ENCODE measurements at regions not wholly inside any gene's neighbourhood (a gene's known extent, or its start where the extent isn't known, plus 50 kb on each side); places are given as distances from the start of the nearest gene placed in this dataset.
A peak's percentile ranks its signal among the peaks of the same experiment; 100 is the strongest.
"Not testable (repeated sequence)": the region's sequence is repeated elsewhere in the genome, so short reads cannot be mapped to it uniquely, and the experiment has no call there.

DNA sequence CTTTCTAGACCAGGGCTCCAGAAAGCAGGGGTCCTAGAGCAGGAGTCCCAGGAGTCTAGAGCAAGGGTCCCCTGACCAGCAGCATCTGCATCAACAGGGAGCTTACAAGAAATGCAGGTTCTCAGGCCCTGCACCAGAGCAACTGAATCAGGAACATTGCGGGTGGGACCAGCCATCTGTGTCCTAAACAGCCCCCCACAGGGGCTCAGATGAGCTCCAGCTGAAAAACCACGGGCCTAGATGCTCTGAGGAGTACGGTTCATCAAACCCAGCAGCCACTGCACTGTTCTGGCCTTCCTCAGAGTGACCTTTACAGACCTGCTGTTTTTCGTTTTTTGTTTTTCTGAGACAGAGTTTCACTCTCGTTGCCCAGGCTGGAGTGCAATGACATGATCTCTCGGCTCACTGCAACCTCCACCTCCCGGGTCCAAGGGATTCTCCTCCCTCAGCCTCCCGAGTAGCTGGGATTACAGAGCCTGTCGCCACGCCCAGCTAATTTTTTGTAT, 438.2 kb downstream of the SOX9 start:
- no peak for DNase-seq

DNA sequence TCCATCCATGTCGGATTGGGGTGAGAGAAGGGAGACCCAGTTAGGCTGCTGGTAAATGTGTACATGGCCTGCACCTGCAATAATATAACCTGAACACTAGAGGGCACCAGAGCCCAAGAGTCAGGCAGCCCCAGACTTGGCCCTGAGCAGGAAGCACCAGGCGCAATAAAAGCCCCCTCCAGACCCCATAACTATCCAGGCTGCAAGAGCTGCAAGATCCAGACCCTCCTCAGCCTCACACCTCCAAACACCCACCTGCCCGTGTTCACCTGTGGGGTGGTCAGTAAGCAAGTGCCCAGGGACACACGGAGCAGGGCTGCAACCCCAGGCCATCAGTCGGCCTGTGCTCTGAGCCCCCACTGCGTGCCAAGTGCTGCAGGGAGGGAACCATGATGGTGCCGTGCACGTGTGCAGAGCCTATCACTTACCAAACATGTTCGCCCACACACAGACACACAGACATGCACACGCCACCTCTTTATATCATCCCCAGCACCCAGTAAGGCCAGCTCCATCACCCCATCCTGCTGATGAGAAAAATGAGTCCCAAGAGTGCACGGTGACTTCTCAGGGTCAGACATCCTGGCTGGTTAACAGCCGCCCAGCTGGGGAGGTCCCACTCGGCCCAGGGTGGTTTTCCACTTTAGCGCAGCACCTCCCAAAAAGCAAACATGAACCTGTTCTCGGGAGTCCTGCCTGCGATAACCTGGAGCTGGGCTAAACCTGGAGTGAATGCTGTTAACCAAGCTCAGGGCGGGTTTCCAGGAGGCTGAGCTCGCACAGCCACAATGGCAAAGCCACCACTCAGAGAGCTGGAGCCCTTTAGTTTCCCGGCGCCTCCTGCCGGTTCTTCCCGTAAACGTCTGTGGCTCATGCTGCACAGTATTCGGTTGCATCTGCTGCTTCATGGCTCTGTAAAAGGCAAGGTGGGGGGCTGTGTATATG, 439.8 kb downstream of the SOX9 start:
- DNase-seq = peak; percentile 46

DNA sequence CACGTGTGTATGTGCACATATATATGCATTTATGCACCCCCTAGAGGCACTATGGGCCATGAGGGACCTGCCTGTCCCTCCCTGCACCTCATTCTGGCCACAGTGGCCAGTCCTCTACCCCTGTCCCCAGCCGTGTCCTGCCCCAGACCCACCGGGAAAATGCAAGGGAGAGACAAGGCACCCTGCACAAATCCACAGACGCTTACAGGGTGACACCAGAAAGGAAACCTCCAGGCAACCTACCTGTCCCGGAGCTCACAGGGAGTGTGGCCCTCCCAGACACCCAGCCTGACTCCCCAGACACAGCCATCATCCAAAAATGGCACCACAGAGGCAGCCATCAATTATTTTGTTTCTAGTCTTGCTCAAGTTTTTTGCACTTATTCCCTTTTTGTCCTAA, 440.4 kb downstream of the SOX9 start:
- no peak for DNase-seq

DNA sequence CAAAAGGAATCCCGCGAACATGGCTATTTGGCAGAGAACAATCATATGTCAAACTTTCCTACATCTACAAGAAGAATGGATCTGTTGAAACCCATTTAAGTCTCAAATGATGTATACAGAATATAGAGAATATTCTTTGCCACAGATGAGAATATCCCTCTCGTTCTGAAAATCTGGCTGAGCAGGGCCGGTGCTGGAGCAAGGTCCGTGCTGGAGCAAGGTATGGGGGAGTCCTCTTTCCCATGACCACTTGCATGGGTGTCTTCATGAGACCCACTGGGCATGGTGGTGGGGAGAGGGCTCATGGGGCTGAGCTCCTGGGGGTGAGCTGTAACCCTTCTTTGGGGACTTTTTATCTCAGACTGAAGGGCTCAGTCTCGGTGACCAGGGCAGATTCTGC, 440.9 kb downstream of the SOX9 start:
- DNase-seq = no peak

DNA sequence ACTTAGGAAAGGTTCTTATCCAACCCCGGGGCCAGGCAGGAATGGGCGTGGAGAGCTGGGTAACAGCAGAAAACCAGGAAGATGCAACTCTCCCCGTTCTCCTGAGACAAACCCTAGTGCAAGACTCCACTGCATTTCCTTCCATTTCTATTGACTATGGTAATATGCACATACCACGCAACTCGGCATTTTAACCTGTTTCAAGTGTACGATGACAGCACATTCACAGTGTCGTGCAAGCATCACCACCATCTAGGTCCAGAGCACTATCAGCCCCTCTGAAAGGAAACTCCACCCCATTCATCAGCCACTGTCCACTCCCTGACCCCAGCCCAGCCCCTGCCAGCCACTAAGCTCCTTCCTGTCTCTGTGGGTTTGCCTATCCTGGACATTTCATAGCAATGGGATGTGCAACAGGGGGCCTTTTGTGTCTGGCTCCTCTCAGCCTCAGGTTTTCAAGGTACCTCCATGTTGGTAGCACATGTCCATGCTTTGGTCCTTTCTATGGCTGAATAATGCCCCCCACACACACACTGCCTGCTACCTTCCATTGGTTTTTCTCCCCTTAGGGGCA, 441.9 kb downstream of the SOX9 start:
- no peak for DNase-seq

DNA sequence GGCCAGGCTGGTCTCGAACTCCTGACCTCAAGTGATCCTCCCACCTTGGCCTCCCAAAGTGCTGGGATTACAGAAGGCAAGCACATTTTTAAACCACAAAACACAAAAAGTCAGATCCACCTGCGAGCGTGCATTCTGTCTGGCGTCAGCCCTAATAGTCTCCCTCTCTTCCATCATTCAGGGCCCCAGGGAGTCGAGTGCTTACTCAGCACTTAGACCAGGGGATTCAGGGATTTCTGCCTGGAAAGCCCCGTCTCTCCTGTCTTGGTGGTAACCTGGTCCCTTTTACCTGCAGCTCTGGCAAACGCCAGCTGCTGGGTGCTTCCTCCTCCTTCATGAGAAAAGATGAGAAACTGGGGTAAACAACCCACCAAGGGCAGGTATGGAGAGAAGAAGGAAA, 443.1 kb downstream of the SOX9 start:
- DNase-seq = no peak

DNA sequence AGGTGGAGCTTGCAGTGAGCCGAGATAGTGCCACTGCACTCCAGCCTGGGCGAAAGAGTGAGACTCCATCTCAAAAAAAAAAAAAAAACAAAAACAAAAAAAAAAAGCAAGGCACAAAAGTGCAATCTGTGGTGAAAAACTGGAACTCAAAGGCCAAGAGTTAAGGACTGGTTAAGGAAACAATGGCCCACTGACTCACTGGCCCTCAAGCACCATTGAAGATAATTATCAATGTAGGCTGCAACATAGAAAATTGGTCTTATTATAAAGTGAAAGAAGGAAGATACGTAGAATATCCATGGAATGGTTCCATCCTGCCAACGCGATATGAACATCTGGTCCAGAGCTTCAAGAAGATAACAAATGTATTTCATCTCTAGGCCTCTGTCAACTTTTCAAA, 444.2 kb downstream of the SOX9 start:
- DNase-seq = no peak

DNA sequence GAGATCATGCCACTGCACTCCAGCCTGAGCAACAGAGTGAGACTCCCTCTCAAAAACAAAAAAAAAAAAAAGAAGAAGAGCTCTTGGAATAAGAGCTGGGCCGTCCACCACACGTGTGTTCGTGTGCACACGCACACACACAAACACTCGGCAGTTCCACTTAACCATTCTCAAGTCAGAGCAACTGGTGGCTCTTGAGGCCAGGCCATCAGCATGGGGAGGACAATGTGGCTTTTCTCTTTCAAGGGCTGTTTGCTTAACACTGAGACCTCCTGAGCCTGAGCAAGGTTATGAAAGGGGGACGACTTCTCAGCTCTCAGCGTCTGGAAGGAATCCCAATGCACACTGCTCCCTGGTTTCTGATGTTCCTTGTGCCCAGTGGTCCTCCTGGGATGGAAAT, 444.9 kb downstream of the SOX9 start:
- DNase-seq = no peak

DNA sequence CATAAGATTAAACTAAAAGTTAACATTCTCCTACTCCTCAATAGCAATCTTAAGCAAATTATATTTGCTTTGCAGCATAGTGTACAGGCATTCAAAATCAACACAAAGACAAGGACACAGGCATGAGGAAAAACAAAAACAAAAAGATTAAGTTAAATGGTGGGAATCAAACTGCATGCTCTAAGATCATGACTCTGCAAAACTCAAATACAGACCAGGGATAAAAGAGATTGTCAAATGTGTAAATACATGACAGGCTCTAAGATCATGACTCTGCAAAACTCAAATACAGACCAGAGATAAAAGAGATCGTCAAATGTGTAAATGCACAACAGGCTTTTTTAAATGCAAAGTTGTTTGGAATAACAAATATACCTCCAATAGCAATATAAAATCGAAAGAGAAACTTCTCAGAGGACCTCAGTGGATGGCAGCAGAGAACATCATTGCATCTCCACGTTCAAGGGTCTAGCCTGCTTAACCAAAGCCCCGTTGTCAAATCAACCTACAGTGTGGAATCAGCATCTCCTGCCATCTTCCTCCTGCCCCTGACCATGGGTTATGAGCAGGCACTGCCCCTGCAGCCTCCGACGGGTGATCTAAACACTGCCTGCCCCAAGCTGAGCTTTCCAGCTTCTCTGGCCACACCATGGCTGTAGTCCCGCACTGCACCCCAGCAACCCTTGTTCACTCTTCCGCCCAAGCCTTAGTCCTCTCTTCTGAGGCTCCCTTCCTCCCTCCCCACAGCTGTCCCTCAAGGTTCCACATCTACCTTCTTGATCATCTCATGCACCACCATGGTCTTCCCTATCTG, 446.1 kb downstream of the SOX9 start:
- no peak for DNase-seq

DNA sequence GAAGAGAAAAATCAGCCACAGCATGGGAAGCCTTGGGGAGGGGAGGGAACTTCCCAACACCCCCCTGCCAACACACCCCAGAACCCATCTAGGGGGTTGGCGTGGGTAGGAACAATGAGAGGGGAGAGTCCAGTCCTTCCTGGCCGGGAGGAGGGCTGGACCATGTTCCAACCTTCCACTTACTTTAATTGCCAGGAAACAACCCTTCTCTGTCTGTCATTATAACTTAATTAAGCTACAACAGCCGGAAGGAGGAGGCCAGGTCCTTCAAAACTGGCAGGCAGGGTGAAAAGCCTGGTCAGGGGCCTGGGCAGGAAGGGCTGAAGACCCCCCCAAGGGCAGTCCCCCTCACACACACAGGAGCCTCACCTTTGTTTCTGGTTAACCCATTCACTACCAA, 447.0 kb downstream of the SOX9 start:
- no peak for DNase-seq

DNA sequence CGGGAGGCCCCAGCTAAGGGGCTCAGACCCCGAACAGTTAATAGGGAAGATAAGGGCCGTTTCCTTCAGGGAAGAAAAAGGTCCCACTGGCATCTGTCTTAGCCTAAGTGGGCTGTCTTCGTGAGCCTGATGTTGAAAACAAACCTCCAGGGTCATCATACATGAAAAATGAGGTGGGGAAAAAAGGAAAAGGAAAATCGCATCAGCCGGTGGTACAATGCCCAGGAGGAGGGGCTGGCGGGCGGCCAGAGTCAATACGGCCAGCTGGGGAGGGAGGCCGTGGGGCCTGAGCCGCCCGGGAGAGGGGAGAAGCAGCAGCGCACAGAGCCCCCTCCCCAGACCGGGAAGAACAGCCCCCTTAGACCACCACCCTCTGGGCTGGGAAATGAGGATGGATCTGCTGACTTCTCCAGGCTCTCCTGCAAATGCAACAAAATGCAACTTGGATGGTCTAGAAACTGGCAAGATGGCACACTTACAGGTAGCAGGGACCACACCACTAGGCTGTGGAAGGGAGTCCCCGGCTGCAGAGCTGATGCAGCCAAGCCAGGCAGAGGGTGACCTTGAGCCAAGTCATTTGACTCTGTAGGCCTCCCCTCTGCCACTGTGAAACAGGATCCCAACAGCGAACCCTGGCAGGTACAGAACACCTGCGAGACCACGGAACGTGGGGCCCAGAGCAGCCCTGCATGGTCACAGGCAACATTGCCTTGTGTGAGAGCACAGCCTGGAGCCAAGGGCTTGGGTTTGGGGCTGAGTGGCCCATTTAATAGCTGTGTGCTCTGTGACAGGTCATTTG, 448.5 kb downstream of the SOX9 start:
- no peak for DNase-seq

DNA sequence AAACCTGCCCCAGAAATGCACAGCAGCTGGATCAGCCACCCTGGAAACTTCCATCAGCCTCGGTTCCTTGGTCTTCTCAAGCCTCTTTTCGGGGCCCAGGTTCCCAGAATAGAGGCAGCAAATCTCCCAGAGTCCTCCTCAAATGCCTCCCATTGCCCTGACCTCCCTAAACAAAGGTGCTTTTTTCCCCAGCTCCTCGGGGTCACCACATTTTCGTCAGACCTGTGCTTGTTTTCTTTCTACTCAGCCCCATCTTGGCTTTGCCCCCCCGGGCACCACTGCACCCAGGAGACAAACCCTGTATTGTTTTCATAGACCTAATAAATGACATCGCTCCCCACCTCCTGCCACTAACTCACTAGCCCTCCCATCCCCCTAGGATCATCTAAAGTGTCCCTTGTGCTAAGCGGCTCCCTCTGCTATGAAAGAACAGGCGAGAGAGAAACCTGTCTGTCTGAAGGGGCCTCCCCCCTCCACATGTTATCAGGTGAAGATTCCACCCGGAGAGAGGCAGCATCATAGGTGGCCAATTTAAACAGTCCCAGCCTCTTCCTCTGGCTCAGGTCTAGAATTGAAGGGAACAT, 451.1 kb downstream of the SOX9 start:
- no peak for DNase-seq

DNA sequence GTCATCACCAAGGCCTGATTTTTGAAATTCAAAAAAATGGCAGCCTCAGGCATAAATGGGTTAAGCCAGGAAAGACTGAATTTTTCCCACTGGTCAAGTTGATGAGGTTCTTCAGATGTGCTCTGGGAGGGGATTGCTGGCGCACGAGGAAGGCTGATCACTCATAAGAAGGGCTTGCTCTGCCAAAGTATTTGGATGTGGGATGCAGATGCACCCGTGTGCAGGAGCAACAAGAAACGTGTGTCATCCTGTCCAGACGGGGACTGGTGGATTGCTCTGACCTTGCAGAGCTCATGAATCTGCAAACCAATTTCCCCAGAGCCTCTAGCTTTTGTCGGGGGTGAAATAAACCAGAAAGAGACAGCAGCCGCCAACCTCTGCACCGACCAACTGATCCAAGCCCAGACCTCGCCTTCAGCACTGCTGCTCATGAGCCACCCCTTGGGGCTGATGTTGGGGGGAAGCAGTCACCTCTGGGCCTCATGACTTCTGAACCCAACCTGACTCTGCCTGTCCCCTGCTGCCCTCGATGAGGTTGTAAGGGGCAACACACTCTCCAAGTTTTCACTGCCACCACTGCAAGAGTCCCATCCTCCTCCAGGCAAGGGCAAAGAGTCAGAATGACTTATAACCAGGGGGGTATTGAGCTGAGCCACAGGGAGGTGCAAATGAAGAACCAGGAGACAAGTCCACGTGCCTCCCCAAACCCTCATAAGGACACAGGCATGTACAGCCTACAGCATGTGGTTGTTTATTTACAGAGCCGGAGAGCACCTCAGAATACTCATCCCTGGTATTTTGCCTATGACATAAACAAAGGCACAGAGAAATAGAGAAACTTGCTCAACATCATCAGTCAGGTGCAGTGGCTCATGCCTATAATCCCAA, 452.0 kb downstream of the SOX9 start:
- no peak for DNase-seq

DNA sequence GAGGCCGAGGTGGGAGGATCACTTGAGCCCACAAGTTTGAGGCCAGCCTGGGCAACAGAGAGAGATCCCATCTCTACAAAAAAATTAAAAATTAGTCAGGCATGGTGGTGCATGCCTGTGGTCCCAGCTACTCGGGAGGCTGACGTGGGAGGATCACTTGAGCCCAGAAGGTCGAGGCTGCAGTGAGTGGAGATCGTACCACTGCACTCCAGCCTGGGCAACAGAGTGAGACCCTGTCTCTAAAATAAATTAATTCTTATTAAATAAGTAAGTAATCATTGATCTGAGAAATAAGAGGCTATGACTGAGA, 452.6 kb downstream of the SOX9 start:
- not testable (repeated sequence) for DNase-seq

DNA sequence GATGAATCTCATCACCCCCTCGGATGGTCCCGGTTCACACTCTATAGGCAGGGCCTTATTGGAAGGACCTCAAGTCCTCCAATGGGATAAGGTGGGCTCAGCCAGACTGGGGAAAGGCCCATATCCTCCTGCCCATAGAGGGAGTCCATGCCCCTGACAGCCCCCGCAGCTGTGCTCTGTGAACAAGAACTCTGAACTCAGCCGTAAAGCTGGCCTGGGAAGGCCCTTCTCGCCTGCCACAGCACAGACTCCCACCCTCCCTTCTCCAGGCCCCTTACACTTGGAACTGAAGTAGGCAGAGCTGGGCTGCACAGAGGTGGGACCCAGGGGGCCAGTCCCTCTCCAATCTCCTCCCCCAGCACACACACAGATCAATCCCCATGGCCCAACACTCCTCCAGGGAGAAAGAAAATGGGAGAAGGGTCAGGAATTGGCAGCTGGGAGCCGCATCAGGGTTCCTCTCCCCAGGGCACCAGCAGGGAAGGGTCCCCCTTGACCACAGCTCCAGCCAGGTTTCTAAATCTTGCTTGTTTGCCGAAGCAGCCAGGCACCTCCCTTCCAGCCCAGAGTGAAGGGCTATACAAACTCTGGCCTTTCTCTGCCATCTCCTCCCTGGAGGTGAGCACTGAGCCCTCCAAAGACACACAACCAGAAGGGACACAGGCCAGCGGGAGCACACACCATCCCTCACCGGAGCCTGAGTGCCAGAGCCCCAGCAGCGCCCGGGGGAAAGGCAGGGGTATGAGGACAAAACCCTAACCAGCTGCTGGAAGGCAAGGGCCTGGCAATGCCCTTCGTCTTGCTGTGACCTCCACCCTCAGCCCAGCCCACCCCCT, 454.1 kb downstream of the SOX9 start:
- DNase-seq = no peak

DNA sequence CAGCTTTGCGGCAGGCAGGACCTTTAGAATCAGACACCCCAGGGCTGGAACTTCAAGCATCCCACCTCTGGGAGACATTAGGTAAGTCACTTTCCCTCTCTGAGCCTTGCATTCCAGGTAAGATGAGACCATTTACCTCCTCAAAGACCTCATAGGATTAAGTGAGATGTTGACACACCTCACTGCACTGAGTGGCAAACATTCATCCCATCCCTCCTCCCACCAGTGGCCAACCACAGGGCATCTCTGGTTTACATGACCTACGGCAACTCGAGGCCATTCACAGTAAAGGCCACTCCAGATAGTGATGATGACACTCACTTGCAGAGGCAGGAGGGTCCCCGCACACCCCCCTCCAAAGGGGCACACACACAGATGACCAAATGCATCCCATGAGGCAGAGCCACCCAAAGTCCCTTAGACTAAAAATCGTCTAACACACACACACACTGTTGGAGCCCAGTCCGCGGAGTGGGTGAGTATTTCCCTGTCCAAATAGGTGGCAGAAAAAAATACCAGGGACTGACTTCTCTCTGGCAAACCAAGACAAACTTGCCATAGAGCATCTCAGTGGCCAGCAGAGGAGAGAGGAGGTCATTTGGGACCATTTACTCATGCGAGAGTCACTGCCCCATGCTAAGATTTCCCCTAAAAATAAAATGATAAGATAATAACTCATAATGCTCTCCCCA, 454.9 kb downstream of the SOX9 start:
- no peak for DNase-seq

DNA sequence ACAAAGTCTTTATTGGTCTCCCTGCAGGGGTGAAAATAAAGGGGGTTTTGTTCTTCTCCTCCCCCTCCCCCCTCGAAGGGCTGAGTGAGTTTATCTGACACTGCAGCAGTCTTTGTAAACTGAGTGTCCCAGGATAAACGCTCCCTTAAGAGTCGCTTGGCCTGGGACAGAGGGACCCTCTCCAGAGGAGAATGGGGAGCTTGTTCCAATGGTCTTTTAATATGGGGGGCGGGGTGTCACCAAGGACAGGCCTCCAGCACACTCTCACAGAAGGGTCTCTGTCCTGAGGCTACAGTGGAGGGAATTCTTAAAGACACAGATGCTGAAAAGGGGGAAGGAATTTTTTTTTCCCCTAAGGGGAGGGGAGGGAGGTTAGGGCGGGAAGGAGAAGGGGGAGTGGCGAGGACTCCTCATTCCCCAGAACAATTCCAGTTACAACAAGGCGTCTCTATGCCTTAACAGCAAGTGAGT, 455.5 kb downstream of the SOX9 start:
- DNase-seq = no peak

DNA sequence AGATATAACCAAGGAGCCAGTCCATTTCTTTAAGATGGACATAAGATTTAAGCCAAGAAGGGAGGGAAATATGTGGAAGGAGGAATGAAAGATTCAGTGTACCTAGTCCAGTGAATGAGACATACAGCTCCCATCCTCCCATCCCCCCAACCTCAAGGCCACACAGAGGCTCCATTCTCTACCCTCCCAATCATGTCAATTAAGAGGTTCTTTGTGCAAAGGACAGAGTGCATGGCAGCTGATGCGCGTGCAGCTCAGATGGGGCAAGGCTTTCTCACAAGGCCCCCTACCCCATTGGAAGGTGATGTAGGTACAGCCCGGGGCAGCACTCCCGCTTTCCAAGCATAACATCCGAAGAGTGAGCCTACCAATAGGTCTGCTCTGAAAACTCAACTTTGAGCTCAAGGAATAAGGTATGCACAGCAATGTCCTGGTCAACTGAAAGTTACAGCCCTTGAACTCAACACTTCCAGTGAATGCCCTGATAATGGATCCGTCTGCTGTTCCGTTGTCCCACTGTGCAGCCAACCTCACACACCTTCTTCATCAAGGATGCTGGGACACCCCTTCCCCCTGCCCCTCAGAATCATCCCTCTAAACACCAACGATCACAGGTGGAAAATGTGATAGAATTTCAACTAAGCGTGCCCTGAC, 458.1 kb downstream of the SOX9 start:
- no peak for DNase-seq

DNA sequence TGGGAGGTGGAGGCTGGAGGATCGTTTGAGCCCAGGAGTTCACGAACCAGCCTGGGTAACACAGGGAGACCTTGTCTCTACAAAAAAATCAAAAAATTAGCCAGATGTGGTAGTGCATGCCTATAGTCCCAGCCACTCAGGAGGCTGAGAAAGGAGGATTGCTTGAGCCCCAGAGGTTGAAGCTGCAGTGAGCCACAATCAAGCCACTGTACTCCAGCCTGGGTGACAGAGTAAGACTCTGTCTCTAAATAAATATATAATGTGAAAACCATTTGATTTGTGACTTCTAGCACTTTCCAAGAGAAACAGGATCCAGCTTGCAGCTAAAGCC, 459.1 kb downstream of the SOX9 start:
- DNase-seq = no peak

Measured in right kidney (tissue), 1 donor.